SK-N-MC (cell line): ENCODE measurements at regions not wholly inside any gene's neighbourhood (a gene's known extent, or its start where the extent isn't known, plus 50 kb on each side); places are given as distances from the start of the nearest gene placed in this dataset.

Experiments
- EZH2 ChIP-seq: fragments of 200-600 bp; sonication (generic); IDR thresholded peaks from one replicate; pipeline ENCODE4 v1.6.1; 2017; ENCODE audit warnings: antibody characterized with exemption
- POLR2AphosphoS5 ChIP-seq: IDR thresholded peaks from 2 replicates; pipeline ENCODE4 v1.6.1; 2012; ENCODE audit warnings: mild to moderate bottlenecking, low read depth, low read length, borderline replicate concordance

GRCh38 chr5:17810734-17811133, 176.5 kb downstream of the TAF11L14 start:
- TF ChIP-seq POLR2AphosphoS5 (no peak), EZH2 (no peak)
